Gastrocnemius medialis (tissue), 4 donors: ENCODE measurements at regions not wholly inside any gene's neighbourhood (a gene's known extent, or its start where the extent isn't known, plus 50 kb on each side); places are given as distances from the start of the nearest gene placed in this dataset.

Source experiments
- POLR2A ChIP-seq, 2 donors: fragments of 450-650 bp; IDR thresholded peaks; one replicate each; pipeline ENCODE4 v1.6.1; 2017; ENCODE audit warnings: antibody characterized with exemption in 2 of 2, mild to moderate bottlenecking in 2 of 2, moderate library complexity in 2 of 2
- TF ChIP-seq, protein P1 (sequence below), 5 experiments: fragments of 450-650 bp in 3 of 5; fragments of 200-600 bp in 2 of 5; sonication (generic) in 2 of 5; IDR thresholded peaks in 4 of 5; conservative IDR thresholded peaks in 1 of 5; 1 replicate in 4 of 5; 2 replicates in 1 of 5; pipeline ENCODE4 v1.5.1; 2016 to 2019; ENCODE audit warnings: antibody characterized with exemption in 5 of 5, mild to moderate bottlenecking in 3 of 5, moderate library complexity in 3 of 5

DNA sequence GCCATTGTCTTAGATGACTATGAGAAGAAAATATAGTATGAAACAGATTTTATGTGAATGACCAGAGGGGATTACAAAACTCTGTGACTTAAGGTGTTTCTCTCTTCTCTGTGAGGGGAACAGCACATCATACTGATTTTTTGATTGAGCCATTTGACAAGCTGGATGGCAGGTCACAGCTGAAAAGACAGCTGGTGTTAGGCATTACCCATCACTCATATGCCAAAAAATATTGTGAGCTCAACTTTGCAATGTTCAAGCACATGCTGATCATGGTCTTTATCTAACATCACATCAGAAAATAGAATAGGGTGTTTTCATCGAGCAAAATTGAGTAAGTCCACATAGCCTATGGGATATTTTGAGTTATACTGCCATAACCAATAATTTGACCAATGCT lies 86.7 kb upstream of the TECRL start:
- TF ChIP-seq, protein P1, sequence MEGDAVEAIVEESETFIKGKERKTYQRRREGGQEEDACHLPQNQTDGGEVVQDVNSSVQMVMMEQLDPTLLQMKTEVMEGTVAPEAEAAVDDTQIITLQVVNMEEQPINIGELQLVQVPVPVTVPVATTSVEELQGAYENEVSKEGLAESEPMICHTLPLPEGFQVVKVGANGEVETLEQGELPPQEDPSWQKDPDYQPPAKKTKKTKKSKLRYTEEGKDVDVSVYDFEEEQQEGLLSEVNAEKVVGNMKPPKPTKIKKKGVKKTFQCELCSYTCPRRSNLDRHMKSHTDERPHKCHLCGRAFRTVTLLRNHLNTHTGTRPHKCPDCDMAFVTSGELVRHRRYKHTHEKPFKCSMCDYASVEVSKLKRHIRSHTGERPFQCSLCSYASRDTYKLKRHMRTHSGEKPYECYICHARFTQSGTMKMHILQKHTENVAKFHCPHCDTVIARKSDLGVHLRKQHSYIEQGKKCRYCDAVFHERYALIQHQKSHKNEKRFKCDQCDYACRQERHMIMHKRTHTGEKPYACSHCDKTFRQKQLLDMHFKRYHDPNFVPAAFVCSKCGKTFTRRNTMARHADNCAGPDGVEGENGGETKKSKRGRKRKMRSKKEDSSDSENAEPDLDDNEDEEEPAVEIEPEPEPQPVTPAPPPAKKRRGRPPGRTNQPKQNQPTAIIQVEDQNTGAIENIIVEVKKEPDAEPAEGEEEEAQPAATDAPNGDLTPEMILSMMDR (IDR thresholded peaks at IDR 0.05 in 4 of 5, conservative IDR thresholded peaks at IDR 0.05 in 1 of 5): no peak
- no peak for TF ChIP-seq POLR2A (IDR thresholded peaks at IDR 0.05)
